Suprapubic skin (tissue), 4 donors: ENCODE measurements at regions not wholly inside any gene's neighbourhood (a gene's known extent, or its start where the extent isn't known, plus 50 kb on each side); places are given as distances from the start of the nearest gene placed in this dataset.

ENCODE experiments used
- CTCF ChIP-seq, 2 donors: fragments of 200-600 bp in 1 of 2; fragments of 450-650 bp in 1 of 2; sonication (generic) in 1 of 2; IDR thresholded peaks; one replicate each; pipeline ENCODE4 v1.5.1; 2016 to 2019; ENCODE audit warnings: antibody characterized with exemption in 2 of 2, mild to moderate bottlenecking in 1 of 2, moderate library complexity in 1 of 2
- EP300 ChIP-seq: sonication (generic); formaldehyde crosslinking; IDR thresholded peaks from one replicate; pipeline ENCODE4 v1.6.1; 2017; ENCODE audit warnings: antibody characterized with exemption
- POLR2A ChIP-seq, 2 donors: fragments of 450-650 bp; IDR thresholded peaks; one replicate each; pipeline ENCODE4 v1.6.1; 2017; ENCODE audit warnings: antibody characterized with exemption in 2 of 2, mild to moderate bottlenecking in 2 of 2, moderate library complexity in 2 of 2
- POLR2AphosphoS5 ChIP-seq, 3 donors: sonication (generic); formaldehyde crosslinking; IDR thresholded peaks; one replicate each; pipeline ENCODE4 v1.6.1; 2017; ENCODE audit warnings: antibody characterized with exemption in 3 of 3

- no peak for TF ChIP-seq CTCF (IDR thresholded peaks at IDR 0.05)
- no peak for TF ChIP-seq POLR2A (IDR thresholded peaks at IDR 0.05)
- TF ChIP-seq EP300 = no peak
- TF ChIP-seq POLR2AphosphoS5 (IDR thresholded peaks at IDR 0.05) = peak in 2 of 3 donors; percentile 76 to 77
These were observed 708.1 kb downstream of the BRD1 start for GRCh38 chr22:49119551-49119952.
